H9 (cell line): ENCODE measurements at regions not wholly inside any gene's neighbourhood (a gene's known extent, or its start where the extent isn't known, plus 50 kb on each side); places are given as distances from the start of the nearest gene placed in this dataset.

ENCODE experiments used
- DNase-seq: peaks from one replicate; pipeline ENCODE4 v3.0.0-alpha.2; 2017
- H2AFZ ChIP-seq: one replicate; pipeline ENCODE4 v1.6.1; 2013; ENCODE audit warnings: mild to moderate bottlenecking, low read length, control low read depth, moderate library complexity
- H2AK5ac ChIP-seq: 2 replicates; pipeline ENCODE4 v1.6.1; 2013; ENCODE audit warnings: low read length, control low read depth, mixed read lengths; ENCODE audit not compliant: insufficient read length
- H2BK120ac ChIP-seq: one replicate; pipeline ENCODE4 v1.6.1; 2013; ENCODE audit warnings: low read depth, mild to moderate bottlenecking, low read length, control low read depth, inconsistent platforms; ENCODE audit not compliant: poor library complexity, severe bottlenecking
- H2BK12ac ChIP-seq: 2 replicates; pipeline ENCODE4 v1.6.1; 2013; ENCODE audit warnings: low read length, control low read depth, mixed read lengths, low read depth; ENCODE audit not compliant: insufficient read length
- H2BK15ac ChIP-seq: 2 replicates; pipeline ENCODE4 v1.6.1; 2013; ENCODE audit warnings: low read depth, low read length, control low read depth
- H2BK20ac ChIP-seq: one replicate; pipeline ENCODE4 v1.6.1; 2013; ENCODE audit warnings: low read depth, mild to moderate bottlenecking, low read length, control low read depth, inconsistent platforms; ENCODE audit not compliant: poor library complexity, severe bottlenecking
- H2BK5ac ChIP-seq: 2 replicates; pipeline ENCODE4 v1.6.1; 2013; ENCODE audit warnings: low read length, control low read depth, mixed read lengths; ENCODE audit not compliant: insufficient read length
- H3K14ac ChIP-seq: 2 replicates; pipeline ENCODE4 v1.6.1; 2013; ENCODE audit warnings: low read length, control low read depth; ENCODE audit not compliant: insufficient read depth
- H3K18ac ChIP-seq: 2 replicates; pipeline ENCODE4 v1.6.1; 2013; ENCODE audit warnings: low read depth, mild to moderate bottlenecking, mixed read lengths, low read length, control low read depth; ENCODE audit not compliant: insufficient read length
- H3K23ac ChIP-seq: 2 replicates; pipeline ENCODE4 v1.6.1; 2013; ENCODE audit warnings: low read length, control low read depth, mixed read lengths, low read depth; ENCODE audit not compliant: insufficient read length
- H3K23me2 ChIP-seq: 2 replicates; pipeline ENCODE4 v1.6.1; 2013; ENCODE audit warnings: low read depth, mild to moderate bottlenecking, mixed read lengths, low read length, control low read depth; ENCODE audit not compliant: insufficient read length, poor library complexity, severe bottlenecking
- H3K27ac ChIP-seq: 2 replicates; pipeline ENCODE4 v1.5.1; 2013; ENCODE audit warnings: low read length, control low read depth, mixed read lengths, low read depth; ENCODE audit not compliant: insufficient read length
- H3K27me3 ChIP-seq: 2 replicates; pipeline ENCODE4 v1.6.1; 2013; ENCODE audit warnings: low read length, control low read depth, inconsistent platforms; ENCODE audit not compliant: insufficient read depth
- H3K4ac ChIP-seq: 2 replicates; pipeline ENCODE4 v1.6.1; 2013; ENCODE audit warnings: low read depth, mild to moderate bottlenecking, control low read depth, inconsistent platforms, low read length, moderate library complexity
- H3K4me1 ChIP-seq: 2 replicates; pipeline ENCODE4 v1.6.1; 2013; ENCODE audit warnings: low read length, control low read depth, inconsistent platforms; ENCODE audit not compliant: insufficient read depth
- H3K4me2 ChIP-seq: 2 replicates; pipeline ENCODE4 v1.6.1; 2013; ENCODE audit warnings: low read length, control low read depth, mixed read lengths; ENCODE audit not compliant: insufficient read length, insufficient read depth
- H3K56ac ChIP-seq: 2 replicates; pipeline ENCODE4 v1.6.1; 2013; ENCODE audit warnings: low read depth, mild to moderate bottlenecking, mixed read lengths, low read length, control low read depth; ENCODE audit not compliant: insufficient read length
- H3K79me1 ChIP-seq: 2 replicates; pipeline ENCODE4 v1.6.1; 2013; ENCODE audit warnings: low read depth, mild to moderate bottlenecking, moderate library complexity, low read length, control low read depth, inconsistent platforms; ENCODE audit not compliant: insufficient read depth, poor library complexity, severe bottlenecking
- H3K79me2 ChIP-seq: 2 replicates; pipeline ENCODE4 v1.6.1; 2013; ENCODE audit warnings: low read length, control low read depth, inconsistent platforms; ENCODE audit not compliant: insufficient read depth
- H3K9ac ChIP-seq: 2 replicates; pipeline ENCODE4 v1.6.1; 2013; ENCODE audit warnings: low read length, control low read depth, mixed read lengths; ENCODE audit not compliant: insufficient read length; ENCODE audit errors: extremely low read depth
- H3K9me3 ChIP-seq: one replicate; pipeline ENCODE4 v1.6.1; 2013; ENCODE audit warnings: low read depth, low read length, inconsistent platforms; ENCODE audit not compliant: control insufficient read depth
- H3T11ph ChIP-seq: one replicate; pipeline ENCODE4 v1.6.1; 2013; ENCODE audit warnings: mild to moderate bottlenecking, low read length, control low read depth, inconsistent platforms
- H4K20me1 ChIP-seq: one replicate; pipeline ENCODE4 v1.6.1; 2013; ENCODE audit not compliant: control insufficient read depth, insufficient read length, insufficient read depth
- H4K5ac ChIP-seq: 2 replicates; pipeline ENCODE4 v1.6.1; 2013; ENCODE audit warnings: low read depth, mild to moderate bottlenecking, mixed read lengths, low read length, control low read depth; ENCODE audit not compliant: insufficient read length
- H4K8ac ChIP-seq: replicated peaks from 2 replicates; pipeline ENCODE4 v1.6.1; 2013; ENCODE audit warnings: low read length, control low read depth, mixed read lengths, low read depth; ENCODE audit not compliant: insufficient read length
- H4K91ac ChIP-seq: 2 replicates; pipeline ENCODE4 v1.6.1; 2013; ENCODE audit warnings: low read depth, mild to moderate bottlenecking, moderate library complexity, mixed read lengths, low read length, control low read depth; ENCODE audit not compliant: insufficient read length
- H3K27ac Mint-ChIP-seq, 3 experiments: 2 replicates in 2 of 3; 3 replicates in 1 of 3; pipeline ENCODE4 v1.8.0; 2020 to 2021; ENCODE audit warnings: mixed read lengths in 3 of 3, mild to moderate bottlenecking in 1 of 3, moderate library complexity in 1 of 3
- H3K27me3 Mint-ChIP-seq: 2 replicates; pipeline ENCODE4 v1.8.0; 2021; ENCODE audit warnings: low read depth, mild to moderate bottlenecking, moderate library complexity, mixed read lengths
- H3K36me3 Mint-ChIP-seq, 3 experiments: 2 replicates in 2 of 3; 3 replicates in 1 of 3; pipeline ENCODE4 v1.8.0; 2020 to 2021; ENCODE audit warnings: low read depth in 3 of 3, mixed read lengths in 3 of 3; ENCODE audit not compliant: insufficient read depth in 1 of 3
- H3K4me1 Mint-ChIP-seq, 2 experiments: 2 replicates each; pipeline ENCODE4 v1.8.0; 2020; ENCODE audit warnings: mixed read lengths in 2 of 2
- H3K4me3 Mint-ChIP-seq, 2 experiments: 2 replicates in 1 of 2; 3 replicates in 1 of 2; pipeline ENCODE4 v1.8.0; 2020 to 2021; ENCODE audit warnings: mild to moderate bottlenecking in 2 of 2, mixed read lengths in 2 of 2, moderate library complexity in 1 of 2
- H3K9me3 Mint-ChIP-seq, 2 experiments: 2 replicates in 1 of 2; 3 replicates in 1 of 2; pipeline ENCODE4 v1.8.0; 2020; ENCODE audit warnings: mild to moderate bottlenecking in 2 of 2, mixed read lengths in 2 of 2, moderate library complexity in 1 of 2
- CTCF ChIP-seq: fragments of 200-600 bp; sonication (generic); conservative IDR thresholded peaks from 3 replicates; pipeline ENCODE4 v1.8.0; 2021; ENCODE audit warnings: antibody characterized with exemption, mild to moderate bottlenecking
- WGBS: extraction: QIAGEN DNeasy Blood & Tissue Kit; methylation state at CpG from one replicate; pipeline ENCODE4 v1.1.7; 2013; ENCODE audit warnings: missing lambda C conversion rate, low lambda C conversion rate, mixed read lengths; ENCODE audit not compliant: insufficient read length; ENCODE audit errors: extremely low coverage; 5-methylcytosine and 5-hydroxymethylcytosine counted together

GRCh38 chr15:97874139-97874538 lies 86.4 kb upstream of the ARRDC4 start:
- Histone ChIP-seq H3K4me1 (no peaks in the 10 kb centered on the region), H3K9me3 (no peaks in the 10 kb centered on the region), H3K27me3 (no peaks in the 10 kb centered on the region; the same call in 1 of the 2 replicates), H4K91ac (no peak overlapping the region), H3K23ac (no peak overlapping the region), H2BK120ac (no peak overlapping the region), H3T11ph (no peak overlapping the region), H3K23me2 (no peaks in the 10 kb centered on the region), H4K20me1 (no peaks in the 10 kb centered on the region), H3K56ac (no peak overlapping the region), H2BK15ac (no peak overlapping the region), H2AK5ac (no peak overlapping the region), H3K79me2 (no peaks in the 10 kb centered on the region), H2AFZ (no peak overlapping the region), H3K9ac (no peak overlapping the region), H3K14ac (no peak overlapping the region), H4K8ac (no peak overlapping the region), H3K27ac (no peak overlapping the region), H3K4me2 (no peak overlapping the region), H4K5ac (no peak overlapping the region), H3K18ac (no peak overlapping the region), H3K79me1 (no peaks in the 10 kb centered on the region), H2BK12ac (no peak overlapping the region), H2BK20ac (no peak overlapping the region), H3K4ac (no peak overlapping the region), H2BK5ac (no peak overlapping the region)
- TF ChIP-seq CTCF, result no peak
- WGBS, result no CpG with 5 or more reads among the region's 12 CpGs
- no peak for DNase-seq
- no peak overlapping the region for H3K27ac Mint-ChIP-seq
- H3K9me3 Mint-ChIP-seq, result peaks cover 8 to 10% of the 10 kb centered on the region in 2 experiments; a peak in 4 of 5 replicates
- no peak overlapping the region for H3K4me3 Mint-ChIP-seq
- H3K36me3 Mint-ChIP-seq, result peaks cover 0 to 6% (median 2%) of the 10 kb centered on the region in 3 experiments; a peak in 3 of 7 replicates
- H3K4me1 Mint-ChIP-seq, result no peaks in the 10 kb centered on the region
- no peaks in the 10 kb centered on the region; the same call in none of the 2 replicates for H3K27me3 Mint-ChIP-seq
